HL-60 (cell line): ENCODE measurements at regions not wholly inside any gene's neighbourhood (a gene's known extent, or its start where the extent isn't known, plus 50 kb on each side); places are given as distances from the start of the nearest gene placed in this dataset.

Experiments
- GABPA ChIP-seq: IDR thresholded peaks from 2 replicates; pipeline ENCODE4 v1.6.1; 2012; ENCODE audit warnings: low read depth
- POLR2AphosphoS5 ChIP-seq: IDR thresholded peaks from 2 replicates; pipeline ENCODE4 v1.6.1; 2012; ENCODE audit warnings: low read depth
- TF ChIP-seq, protein P1 (sequence below): IDR thresholded peaks from one replicate; pipeline ENCODE4 v1.5.1; 2011; ENCODE audit warnings: low read length, control low read depth, inconsistent platforms; ENCODE audit not compliant: insufficient read depth
- TF ChIP-seq, protein P2 (sequence below): IDR thresholded peaks from 2 replicates; pipeline ENCODE4 v1.6.1; 2012; ENCODE audit warnings: low read depth; ENCODE audit not compliant: insufficient replicate concordance

DNA sequence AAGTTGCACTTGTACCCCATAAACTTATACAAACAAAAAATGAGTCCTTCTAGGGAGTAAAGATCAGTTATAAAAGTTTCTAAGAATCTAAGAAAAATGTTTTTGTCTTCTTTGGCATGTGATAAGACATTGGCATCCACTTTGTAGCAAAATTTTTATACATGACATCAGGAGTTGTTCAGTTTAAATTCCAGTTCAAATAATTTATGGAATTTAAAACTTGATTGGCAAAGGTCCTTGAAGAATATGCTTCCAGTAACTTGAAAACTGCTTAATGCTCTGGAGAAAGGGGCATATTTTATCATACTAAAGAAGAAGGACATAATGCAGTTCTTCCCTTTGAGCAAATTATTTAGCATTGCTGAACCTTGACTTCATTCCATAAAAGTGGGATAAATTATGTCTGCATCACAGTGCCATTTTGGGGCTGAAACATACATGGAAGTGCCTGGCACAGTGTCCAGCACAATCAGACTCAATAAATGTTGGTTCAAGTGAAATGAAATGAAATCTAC lies 163.3 kb upstream of the IL15 start:
- TF ChIP-seq, protein P1, sequence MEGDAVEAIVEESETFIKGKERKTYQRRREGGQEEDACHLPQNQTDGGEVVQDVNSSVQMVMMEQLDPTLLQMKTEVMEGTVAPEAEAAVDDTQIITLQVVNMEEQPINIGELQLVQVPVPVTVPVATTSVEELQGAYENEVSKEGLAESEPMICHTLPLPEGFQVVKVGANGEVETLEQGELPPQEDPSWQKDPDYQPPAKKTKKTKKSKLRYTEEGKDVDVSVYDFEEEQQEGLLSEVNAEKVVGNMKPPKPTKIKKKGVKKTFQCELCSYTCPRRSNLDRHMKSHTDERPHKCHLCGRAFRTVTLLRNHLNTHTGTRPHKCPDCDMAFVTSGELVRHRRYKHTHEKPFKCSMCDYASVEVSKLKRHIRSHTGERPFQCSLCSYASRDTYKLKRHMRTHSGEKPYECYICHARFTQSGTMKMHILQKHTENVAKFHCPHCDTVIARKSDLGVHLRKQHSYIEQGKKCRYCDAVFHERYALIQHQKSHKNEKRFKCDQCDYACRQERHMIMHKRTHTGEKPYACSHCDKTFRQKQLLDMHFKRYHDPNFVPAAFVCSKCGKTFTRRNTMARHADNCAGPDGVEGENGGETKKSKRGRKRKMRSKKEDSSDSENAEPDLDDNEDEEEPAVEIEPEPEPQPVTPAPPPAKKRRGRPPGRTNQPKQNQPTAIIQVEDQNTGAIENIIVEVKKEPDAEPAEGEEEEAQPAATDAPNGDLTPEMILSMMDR: no peak
- no peak for TF ChIP-seq POLR2AphosphoS5
- TF ChIP-seq, protein P2, sequence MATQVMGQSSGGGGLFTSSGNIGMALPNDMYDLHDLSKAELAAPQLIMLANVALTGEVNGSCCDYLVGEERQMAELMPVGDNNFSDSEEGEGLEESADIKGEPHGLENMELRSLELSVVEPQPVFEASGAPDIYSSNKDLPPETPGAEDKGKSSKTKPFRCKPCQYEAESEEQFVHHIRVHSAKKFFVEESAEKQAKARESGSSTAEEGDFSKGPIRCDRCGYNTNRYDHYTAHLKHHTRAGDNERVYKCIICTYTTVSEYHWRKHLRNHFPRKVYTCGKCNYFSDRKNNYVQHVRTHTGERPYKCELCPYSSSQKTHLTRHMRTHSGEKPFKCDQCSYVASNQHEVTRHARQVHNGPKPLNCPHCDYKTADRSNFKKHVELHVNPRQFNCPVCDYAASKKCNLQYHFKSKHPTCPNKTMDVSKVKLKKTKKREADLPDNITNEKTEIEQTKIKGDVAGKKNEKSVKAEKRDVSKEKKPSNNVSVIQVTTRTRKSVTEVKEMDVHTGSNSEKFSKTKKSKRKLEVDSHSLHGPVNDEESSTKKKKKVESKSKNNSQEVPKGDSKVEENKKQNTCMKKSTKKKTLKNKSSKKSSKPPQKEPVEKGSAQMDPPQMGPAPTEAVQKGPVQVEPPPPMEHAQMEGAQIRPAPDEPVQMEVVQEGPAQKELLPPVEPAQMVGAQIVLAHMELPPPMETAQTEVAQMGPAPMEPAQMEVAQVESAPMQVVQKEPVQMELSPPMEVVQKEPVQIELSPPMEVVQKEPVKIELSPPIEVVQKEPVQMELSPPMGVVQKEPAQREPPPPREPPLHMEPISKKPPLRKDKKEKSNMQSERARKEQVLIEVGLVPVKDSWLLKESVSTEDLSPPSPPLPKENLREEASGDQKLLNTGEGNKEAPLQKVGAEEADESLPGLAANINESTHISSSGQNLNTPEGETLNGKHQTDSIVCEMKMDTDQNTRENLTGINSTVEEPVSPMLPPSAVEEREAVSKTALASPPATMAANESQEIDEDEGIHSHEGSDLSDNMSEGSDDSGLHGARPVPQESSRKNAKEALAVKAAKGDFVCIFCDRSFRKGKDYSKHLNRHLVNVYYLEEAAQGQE: no peak
- TF ChIP-seq GABPA: no peak
